ENCODE measurements at regions not wholly inside any gene's neighbourhood (a gene's known extent, or its start where the extent isn't known, plus 50 kb on each side); places are given as distances from the start of the nearest gene placed in this dataset.
"Not testable (repeated sequence)": the region's sequence is repeated elsewhere in the genome, so short reads cannot be mapped to it uniquely, and the experiment has no call there.

DNA sequence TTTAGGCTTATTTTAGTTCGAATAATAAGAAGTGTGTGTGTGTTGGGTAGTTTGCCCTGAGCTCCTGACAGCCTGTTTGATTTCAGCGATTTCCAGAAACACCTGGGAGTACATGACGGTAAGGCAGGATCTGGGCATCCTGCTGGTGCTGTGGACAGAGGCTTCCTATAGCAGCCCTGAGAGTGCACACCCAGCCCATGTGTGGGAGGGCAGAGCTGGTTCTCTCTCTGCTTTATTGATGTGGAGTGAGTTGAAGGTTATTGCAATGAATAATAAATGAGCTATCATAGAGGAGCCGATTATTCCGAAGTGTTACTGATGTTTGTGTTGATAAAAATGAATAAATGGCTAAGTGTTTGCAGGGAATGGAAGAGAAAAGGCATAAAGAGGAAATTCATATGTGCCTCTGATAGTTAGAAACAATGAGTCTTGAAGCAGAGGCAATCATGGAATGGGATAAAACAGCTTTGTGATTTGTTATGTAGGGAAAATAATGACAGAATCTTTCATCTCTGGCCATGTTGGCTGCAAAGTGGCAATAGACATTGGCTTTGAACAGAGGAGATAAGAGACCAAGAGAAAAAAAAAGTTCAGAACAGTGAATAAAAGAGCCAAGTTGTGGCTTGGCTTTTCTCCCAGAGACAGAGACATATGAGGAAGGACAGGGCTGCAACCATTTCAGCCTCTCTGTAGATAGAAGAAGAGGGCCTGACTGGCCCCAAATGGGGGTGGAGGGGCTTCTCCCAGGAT is 166.2 kb upstream of the CHD6 start:
- peak in 1 of 3 donors; percentile 6 for DNase-seq

DNA sequence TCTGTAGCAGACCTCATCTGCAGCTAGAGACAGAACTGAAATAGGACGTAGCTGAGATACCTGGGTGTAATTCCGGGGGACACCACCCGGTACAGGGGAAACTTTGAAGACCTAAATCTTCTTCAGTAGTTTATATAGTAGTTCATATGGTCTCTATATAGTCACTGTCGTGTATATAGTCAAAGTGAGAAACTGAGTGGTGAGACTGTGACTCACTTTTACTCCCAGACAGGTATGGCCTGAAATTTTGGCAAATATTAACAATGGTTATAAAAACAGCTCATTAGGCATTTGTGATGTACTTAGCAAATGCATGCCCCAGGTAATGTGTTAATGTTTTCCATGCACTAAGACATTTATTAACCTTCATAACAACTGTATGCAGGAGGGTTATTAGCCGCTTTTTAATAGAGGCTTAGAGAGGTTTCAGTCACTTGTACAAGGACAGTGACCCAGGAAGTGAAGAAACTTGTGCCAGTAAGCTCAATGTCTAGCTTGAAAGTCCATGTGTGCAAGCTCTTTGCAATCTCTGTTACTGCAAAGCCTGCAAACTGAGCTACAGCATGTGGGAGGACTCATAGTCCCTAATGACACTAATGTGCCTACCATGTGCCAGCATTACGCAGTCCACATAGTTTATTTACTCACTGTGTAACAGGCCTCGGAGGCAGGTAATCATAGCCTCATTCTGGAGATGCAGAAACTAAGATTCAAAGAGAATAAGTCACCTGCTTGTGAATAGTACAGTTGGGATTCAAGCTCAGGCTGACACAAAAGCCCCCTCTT is 165.4 kb upstream of the CHD6 start:
- DNase-seq: no peak

DNA sequence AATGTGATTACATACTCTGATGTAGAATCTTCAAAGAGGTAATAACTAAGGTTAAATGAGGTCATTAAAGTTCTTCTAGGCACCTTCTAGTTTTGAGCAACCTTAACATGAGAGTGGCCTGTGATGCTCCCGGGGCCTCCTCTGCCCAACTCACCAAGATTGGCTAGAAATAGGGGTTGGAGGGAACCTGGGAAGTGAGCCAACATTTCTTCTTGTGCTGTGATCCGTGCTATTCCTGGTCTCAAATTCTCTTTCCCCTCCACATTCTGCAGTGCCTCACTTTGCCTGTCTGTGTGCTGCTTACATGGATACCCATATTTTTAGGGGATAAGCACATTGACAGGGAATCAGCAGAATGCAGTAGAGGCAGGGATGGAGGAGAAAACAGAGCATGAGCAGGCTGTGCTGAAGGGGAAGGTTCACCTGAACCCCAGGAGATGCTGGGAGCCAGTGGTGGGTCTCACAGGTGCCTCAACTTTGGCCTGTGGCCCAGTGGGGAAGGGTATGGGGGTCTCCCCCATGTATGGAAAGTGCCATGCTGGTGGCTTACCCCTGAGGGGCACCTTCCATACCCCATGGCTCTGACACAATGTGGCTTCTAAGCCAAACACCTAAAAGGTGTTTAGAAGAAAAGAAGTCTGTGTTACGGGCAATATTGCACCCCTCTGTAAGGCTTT is 164.7 kb upstream of the CHD6 start:
- no peak for DNase-seq

DNA sequence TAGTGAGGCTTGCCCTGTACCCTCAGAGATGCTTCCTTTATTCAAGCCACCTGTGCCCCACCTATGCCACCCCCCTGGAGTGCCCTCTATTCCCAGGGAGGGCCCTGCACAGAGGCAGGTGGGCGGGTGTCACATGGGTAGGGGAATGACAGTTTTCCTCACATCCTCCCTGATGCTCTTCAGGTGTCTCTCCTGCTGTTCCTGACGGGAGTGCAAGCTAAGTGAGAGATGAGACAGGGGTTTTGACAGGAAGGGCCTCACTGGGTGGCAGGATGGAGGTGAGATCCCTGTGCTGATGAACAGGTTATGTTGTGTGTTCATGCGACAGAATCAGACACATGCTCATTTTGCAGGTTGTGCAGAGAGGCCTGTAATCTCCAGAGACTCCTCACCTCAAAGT is 164.1 kb upstream of the CHD6 start:
- no peak for DNase-seq

DNA sequence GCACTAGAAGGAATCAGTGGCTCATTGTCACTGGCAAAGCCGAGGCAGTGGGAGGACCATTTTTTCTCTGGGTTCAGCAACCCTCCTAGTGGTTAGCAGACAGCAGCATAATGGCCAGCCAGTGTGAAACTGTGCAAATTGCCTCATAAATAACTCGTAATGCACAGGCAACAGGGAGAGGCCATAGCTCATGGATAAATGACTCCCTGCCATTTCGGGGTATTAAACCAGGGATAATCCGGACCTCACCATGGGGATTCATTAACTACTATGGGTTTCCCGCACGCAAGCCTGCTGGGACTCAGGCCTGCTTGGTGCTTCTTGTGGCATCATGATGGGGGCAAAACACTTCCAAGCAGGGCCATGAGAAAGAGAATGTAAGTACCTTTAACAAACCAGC is 158.2 kb upstream of the CHD6 start:
- DNase-seq: no peak

DNA sequence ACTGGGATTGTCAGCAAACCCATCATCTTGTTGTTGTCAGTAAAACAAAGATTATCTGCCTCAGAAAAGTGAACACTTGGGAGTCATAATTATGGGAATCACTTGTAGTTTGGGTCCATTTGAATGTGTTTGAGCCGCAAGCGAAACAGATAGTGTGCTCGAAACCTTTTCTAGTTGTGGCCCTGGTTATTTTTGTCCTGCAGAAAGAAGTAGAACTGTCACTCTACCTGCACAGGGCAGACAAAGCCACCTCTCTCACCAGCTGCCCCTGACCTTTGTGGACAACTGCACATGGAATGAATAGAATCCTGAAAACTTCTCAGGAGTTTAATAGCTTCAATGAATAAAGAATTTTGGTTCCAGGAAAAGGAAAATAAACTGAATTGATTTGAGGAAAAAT is 156.1 kb upstream of the CHD6 start:
- DNase-seq: no peak

DNA sequence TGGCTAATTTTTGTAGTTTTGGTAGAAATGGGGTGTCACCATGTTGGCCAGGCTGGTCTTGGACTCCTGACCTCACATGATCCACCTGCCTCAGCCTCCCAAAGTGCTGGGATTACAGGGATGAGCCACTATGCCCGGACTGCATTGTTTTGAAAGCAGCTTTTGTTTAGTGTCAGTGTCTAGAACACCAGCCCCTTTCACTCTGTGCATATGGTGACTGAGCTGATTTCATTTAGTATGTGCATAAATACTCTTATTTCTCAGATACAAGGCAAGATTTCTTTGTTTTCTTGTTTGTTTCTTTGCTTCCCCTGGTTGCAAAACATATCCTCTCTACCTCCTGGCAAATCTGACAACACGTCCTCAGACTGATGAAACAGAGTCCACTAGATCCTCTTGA is 152.8 kb upstream of the CHD6 start:
- no peak for DNase-seq

DNA sequence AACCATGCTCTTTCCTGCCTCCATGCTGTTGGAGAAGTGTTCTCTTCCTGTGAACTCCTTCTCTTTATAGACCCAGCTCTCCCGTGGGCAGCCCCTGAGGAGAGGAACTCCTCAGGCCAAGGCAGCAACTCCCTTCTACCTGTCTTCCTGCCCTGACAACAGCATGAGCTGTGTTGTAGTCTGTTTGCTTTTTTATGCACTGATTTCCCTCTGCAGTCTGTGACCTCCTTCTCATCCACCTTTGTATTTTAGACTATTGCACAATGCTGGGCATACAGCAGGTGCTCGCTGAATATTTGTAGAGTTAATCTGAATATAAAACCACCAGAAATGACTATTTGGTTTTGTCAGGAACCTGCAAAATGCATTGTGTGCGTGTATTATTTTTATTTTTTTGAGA is 152.2 kb upstream of the CHD6 start:
- DNase-seq: no peak

DNA sequence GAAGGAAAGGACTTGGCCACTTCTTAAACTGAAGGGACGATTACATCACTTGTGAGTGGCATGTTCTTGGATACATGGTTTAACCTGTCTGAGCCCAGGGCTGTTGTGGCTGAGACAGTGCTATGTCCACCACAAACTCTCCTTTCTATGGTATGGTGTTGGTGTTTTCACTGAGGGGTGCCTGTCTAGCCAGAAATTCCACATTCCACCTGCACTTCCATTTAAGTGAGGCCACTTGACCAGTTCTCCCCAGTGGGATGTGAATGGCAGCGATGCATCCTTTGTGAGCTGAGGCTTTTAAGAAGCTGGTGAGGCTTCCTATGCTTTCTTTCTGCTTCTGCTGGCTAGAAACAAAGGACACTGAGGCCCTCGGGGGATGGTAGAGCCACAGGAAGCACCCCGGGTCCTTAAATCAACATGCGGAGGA is 151.4 kb upstream of the CHD6 start:
- DNase-seq: no peak

DNA sequence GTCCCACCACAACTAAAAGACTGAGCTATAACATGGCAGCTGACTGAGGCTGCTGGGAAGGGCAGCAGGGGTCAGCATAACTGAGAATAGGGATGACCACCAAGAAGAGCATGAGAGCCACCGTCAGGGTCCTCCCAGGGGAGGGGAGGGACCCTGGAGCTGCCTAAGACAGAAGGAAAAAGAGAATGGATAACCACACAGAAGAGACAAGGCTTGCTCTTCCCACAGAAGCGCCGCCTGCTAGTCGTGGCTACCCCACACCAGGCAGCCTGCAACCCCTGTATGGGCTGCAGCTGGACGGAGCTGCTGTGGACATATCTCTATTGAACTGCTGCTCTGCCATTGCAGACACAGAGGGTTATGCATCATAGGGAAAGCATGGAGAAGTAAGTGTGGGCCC is 132.0 kb upstream of the CHD6 start:
- DNase-seq: no peak

DNA sequence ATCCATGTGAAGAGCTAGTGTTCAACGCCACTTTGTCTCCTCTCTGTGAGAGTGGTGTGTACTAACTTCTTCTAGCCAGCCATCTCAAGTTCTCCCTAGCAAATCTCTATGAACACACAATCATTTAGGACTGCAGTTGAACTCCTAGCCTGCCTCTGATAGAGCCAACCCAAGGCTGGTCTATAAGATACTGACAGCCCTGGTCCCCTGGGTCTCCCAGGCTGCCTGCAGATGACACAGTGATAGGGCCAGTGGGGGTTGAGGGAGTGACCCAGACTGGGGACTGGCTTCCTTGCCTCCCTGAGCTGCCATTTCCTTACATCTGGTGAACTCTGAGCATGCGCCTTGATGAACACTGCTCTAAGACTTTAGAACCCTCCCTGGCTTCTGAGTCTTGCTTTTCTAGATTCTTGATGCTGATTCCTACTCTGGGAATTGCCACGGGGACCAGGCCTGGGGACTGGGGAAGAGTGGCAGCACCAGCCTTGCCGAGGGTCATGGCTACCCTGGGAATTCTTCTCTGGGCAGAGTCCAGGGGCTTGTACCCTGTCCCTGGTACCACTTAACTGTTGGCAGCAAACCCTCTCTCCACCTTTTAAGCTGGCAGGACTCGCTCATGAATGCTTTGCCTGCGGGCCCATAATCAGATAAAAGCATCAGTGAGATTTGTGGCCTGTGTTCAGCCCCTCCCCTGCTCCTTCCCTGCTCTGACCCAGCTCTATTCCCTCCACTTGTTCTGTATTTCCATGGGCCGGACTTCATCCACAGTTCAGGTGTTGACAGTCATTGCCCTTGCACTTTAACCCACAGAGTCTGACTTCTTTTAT is 130.8 kb upstream of the CHD6 start:
- DNase-seq: no peak

DNA sequence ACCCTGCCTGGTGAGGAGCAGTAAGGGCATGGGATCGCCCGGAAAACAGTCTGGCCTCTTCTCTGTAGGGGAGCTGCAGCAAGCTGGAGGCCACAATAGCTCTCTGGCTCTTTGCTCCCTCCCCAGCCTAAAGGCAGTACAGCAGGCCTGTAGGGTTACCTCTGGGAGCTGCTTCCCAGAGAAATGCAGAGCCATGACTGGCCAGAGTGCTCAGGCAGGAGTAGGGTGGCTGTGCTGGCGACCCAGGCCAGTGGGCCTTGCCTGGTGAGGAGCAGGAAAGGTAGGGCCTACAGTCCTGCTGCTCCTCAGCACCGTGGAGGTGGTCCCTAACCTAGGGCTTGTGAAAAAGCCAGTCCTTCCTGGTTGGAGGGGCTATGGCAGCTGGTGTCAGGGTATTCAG is 129.9 kb upstream of the CHD6 start:
- no peak for DNase-seq

DNA sequence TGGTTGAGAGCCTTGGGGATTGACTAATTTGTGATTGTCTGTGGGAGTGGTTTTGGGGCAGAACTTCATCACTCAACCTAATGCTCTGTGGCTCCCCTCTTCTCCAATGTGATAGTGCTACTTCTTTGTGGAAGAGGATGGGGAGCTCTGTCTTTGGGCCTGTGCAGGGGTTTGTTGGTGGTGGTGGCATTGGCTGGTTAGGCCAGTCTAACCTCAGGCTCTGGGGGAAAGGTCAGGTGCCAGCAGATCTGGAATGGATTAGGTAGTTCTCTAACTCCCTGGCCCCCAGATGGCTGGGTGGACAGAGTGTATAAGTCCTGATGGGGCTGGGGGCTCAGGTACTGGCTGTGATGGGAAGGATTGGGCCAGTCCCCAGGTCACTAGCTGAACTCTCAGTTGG is 129.0 kb upstream of the CHD6 start:
- no peak for DNase-seq

DNA sequence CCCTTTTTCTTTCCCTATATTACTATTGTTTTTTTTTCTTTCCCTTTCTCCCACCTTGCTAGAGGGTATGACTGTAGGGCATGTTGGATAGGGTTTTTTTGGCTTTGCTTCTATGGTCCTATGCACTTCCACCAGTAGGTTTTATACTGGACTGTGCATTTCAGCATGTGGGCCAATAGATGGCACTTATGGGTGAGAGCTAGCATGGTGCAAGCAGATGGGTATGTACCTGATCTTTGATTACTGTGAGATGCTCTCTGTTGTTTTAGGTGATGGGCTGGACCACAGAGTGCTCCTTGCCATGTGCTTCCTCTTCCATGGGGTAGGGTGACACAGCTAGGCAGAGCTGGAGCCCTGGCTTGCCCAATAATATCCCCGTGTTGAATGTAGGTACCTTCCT is 128.5 kb upstream of the CHD6 start:
- no peak for DNase-seq

DNA sequence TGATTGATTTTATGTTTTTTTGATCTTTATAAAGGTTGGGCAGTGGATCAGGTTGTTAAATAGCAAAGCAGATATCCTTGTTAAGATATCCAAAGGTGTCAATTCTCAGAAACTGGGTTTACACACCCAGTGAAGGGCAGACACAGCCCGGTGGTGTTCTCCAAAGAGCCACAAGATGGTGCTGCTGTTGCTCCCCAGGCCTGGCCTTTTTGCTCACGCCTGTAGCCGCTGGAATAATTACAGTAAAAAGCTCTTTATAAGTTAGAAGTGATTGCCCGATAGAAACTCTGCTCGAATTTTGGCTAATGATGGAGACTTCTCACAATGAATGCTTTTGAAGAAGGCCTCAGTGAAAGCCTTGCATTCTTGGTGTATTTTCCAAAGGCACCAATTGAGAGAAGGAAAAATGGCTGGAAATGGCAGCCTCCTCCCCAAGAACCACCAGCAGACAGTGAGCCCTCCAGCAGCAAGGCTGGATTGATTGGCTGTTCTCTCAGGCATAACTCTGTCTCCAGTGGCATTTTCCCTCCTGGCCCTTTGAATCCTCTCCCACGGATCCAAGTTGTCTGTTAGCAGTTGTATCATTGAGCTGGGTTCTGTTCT is 120.5 kb upstream of the CHD6 start:
- peak; percentile 22 to 49 (median 23) for DNase-seq

DNA sequence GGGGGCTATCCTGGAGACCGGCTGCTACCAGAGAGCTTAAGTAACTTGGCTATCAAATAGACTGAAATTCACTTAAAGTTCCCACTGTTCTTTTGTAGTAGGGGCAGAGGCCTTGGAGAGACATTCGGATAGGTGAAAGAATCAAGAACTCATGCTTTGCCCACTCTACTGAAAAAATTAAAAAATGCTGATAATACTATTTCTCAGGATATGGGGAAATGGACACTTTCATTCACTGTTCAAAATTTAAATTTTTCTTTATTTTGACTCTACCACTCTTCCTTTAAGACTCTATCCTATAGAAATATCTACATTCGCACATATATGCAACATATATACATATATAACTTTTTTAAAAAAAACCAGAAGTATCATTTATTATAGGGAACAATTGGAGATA is 117.8 kb upstream of the CHD6 start:
- DNase-seq: no peak

DNA sequence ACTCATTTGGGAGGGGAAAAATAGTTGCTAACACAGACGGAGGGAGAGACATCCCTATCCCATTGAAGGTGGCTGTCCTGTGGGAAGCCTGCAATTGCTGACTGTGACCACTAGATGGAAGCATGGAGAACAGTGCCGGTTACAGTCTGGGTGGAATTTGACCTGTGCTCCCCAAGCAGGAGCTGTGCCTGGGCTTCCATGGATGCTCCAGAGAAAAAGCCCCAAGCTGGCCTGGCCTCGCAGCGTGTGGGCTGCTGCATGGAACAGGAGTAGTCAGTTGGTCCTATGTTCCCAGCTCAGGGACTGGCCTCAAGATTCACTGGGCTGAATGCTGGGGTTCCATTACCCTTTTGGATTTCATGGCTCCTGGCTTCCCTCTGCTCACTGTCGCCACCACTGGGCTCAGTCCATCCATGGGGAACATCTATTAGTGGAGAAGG is 116.3 kb upstream of the CHD6 start:
- peak in 2 of 3 donors; percentile 3 to 29 for DNase-seq

DNA sequence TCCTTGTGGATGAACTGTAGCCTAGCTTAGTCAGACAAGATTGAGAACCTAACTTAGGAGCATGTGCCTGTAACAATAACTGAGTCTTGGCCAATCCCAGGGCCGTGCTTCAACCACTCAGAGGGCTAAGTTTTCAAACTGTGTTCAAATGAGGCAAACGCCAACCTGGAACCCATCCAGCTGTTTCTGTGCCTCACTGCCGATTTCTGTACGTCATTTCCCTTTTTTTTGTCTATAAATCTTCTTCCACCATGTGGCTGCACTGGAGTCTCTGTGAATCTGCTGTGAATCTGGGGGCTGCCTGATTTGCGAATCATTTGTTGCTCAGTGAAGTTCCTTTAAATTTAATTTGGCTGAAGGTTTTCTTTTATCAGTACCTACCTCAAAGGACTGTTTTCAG is 115.0 kb upstream of the CHD6 start:
- no peak for DNase-seq

DNA sequence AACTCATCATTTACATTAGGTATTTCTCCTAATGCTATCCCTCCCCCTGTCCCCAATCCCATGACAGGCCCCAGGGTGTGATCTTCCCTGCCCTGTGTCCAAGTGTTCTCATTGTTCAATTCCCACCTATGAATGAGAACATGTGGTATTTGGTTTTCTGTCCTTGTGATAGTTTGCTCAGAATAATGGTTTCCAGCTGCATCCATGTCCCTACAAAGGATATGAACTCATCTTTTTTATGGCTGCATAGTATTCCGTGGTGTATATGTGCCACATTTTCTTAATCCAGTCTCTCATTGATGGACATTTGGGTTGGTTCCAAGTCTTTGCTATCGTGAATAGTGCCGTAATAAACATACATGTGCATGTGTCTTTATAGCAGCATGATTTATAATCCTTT is 113.0 kb upstream of the CHD6 start:
- DNase-seq: not testable (repeated sequence)

DNA sequence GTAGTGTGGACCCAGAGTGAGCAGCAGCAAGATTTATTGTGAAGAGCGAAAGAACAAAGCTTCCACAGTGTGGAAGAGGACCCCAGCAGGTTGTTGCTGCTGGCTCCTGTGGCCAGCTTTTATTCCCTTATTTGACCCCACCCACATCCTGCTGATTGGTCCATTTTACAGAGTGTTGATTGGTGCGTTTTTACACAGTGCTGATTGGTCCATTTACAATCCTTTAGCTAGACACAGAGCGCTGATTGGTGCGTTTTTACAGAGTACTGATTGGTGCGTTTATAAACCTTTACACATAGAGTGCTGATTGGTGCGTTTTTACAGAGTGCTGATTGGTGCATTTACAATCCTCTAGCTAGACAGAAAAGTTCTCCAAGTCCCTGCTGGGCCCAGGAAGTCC is 109.5 kb upstream of the CHD6 start:
- not testable (repeated sequence) for DNase-seq

DNA sequence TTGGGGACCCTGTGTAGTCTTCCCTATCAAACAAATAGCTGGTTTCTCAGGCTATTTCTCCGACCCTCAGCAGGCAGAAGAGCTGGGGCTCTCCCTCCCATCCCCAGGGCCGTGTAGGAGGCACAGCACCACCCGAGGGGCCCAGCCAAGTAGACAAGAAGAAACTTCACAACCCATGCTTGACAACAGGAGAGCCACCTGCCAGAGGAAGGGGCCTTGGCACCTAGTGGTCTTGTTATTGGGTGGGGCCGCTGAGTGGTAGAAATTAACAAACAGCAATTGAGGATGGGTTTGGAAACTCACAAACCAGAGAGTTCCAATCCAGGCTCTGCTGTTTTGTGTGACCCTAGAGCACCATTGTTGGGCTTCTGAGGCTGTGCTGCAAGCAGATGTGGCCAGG is 108.5 kb upstream of the CHD6 start:
- DNase-seq: no peak

DNA sequence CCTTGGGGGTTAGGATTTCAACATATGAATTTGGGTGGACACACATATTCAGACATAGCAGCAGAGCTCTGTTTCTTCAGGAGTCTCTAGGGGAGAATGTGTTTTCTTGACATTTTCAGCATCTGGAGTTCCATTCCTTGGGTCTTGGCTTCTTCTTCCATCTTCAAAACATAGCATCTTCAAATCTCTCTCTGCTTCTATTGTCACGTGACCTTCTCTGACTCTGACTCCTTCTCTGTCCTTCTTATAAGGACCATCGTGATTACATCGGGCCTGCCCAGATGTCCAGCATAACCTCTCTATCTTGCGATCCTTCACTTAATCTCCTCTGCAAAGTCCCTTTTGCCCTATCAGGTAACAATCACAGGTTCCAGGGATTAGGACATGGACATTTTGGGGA is 101.0 kb upstream of the CHD6 start:
- no peak for DNase-seq
